Adrenal gland (tissue), 5 donors: ENCODE measurements at regions not wholly inside any gene's neighbourhood (a gene's known extent, or its start where the extent isn't known, plus 50 kb on each side); places are given as distances from the start of the nearest gene placed in this dataset.

ENCODE experiments used
- POLR2A ChIP-seq, 2 donors: fragments of 450-650 bp; IDR thresholded peaks; one replicate each; pipeline ENCODE4 v1.6.1; 2017; ENCODE audit warnings: antibody characterized with exemption in 2 of 2, mild to moderate bottlenecking in 2 of 2, moderate library complexity in 1 of 2
- TF ChIP-seq, protein P1 (sequence below), 6 experiments: fragments of 450-650 bp in 4 of 6; fragments of 200-600 bp in 2 of 6; sonication (generic) in 1 of 6; IDR thresholded peaks; 1 replicate in 5 of 6; 2 replicates in 1 of 6; pipeline versions ENCODE4 v1.5.1 to v1.8.0; 2016 to 2021; ENCODE audit warnings: antibody characterized with exemption in 6 of 6, mild to moderate bottlenecking in 2 of 6, moderate library complexity in 1 of 6
- donor health status: DM: no; HTN: no; CAD: no.

DNA sequence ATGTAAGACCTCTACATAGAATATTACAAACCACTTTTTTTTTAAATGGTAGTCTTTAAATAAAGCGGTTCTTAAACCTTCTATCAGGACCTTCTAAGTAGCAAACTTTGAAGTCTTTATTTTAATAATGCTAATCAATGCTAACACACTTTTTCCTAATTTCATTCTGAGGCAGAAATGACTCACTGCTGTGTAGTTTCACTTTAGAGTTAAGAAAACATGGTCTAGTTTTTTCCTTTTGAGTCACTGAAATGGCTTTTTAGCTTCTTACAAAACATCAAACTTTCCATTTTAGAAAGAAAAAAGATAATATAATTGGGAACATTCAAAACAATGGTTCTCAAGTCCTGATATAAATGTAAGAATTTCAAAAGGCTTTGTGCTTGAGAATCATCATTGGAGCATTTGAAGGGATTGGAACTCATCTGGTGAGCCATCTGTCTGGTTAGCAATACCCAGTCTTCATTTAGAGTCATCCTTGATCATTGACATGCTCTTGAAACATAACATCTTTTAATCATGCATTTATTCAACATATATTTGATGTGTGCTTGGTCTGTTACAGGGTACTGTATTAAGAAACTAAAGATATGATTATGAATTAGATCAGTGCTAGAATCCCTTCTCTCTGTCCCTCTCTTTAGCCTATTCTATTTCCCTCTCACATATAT lies 258.3 kb upstream of the MON1B start:
- TF ChIP-seq, protein P1, sequence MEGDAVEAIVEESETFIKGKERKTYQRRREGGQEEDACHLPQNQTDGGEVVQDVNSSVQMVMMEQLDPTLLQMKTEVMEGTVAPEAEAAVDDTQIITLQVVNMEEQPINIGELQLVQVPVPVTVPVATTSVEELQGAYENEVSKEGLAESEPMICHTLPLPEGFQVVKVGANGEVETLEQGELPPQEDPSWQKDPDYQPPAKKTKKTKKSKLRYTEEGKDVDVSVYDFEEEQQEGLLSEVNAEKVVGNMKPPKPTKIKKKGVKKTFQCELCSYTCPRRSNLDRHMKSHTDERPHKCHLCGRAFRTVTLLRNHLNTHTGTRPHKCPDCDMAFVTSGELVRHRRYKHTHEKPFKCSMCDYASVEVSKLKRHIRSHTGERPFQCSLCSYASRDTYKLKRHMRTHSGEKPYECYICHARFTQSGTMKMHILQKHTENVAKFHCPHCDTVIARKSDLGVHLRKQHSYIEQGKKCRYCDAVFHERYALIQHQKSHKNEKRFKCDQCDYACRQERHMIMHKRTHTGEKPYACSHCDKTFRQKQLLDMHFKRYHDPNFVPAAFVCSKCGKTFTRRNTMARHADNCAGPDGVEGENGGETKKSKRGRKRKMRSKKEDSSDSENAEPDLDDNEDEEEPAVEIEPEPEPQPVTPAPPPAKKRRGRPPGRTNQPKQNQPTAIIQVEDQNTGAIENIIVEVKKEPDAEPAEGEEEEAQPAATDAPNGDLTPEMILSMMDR (IDR thresholded peaks at IDR 0.05): no peak
- TF ChIP-seq POLR2A (IDR thresholded peaks at IDR 0.05): no peak
